ENCODE measurements at regions not wholly inside any gene's neighbourhood (a gene's known extent, or its start where the extent isn't known, plus 50 kb on each side); places are given as distances from the start of the nearest gene placed in this dataset.

- H2AFZ ChIP-seq, result no peak overlapping the region
- no peak overlapping the region for H3K4me3 Mint-ChIP-seq
- no peaks in the 10 kb centered on the region for H3K36me3 Mint-ChIP-seq (ENCODE audit: low read depth)
- DNase-seq (ENCODE audit: low spot score), result no peak
- peaks cover 4% of the 10 kb centered on the region for H3K27me3 Mint-ChIP-seq (ENCODE audit: insufficient read depth, low read depth, poor library complexity)
- no peak for TF ChIP-seq ZNF331 (CRISPR knock-in tag; IDR thresholded peaks at IDR 0.05; ENCODE audit: low read depth)
- no peak for TF ChIP-seq POLR2AphosphoS5 (IDR thresholded peaks at IDR 0.05; ENCODE audit: low read depth)
- TF ChIP-seq NANOG (IDR thresholded peaks at IDR 0.05; ENCODE audit: borderline replicate concordance), result no peak
- TF ChIP-seq REST (IDR thresholded peaks at IDR 0.05; ENCODE audit: unreplicated experiment), result no peak
- TF ChIP-seq CREB1 (CRISPR knock-in tag; IDR thresholded peaks at IDR 0.05; ENCODE audit: low read depth), result no peak
- no peak for TF ChIP-seq JUNB (IDR thresholded peaks at IDR 0.05; ENCODE audit: unreplicated experiment)
- TF ChIP-seq, protein P1, sequence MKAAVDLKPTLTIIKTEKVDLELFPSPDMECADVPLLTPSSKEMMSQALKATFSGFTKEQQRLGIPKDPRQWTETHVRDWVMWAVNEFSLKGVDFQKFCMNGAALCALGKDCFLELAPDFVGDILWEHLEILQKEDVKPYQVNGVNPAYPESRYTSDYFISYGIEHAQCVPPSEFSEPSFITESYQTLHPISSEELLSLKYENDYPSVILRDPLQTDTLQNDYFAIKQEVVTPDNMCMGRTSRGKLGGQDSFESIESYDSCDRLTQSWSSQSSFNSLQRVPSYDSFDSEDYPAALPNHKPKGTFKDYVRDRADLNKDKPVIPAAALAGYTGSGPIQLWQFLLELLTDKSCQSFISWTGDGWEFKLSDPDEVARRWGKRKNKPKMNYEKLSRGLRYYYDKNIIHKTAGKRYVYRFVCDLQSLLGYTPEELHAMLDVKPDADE (IDR thresholded peaks at IDR 0.05), result no peak
- TF ChIP-seq ZNF462 (CRISPR knock-in tag; IDR thresholded peaks at IDR 0.05), result no peak
- no peak for TF ChIP-seq EZH2 (IDR thresholded peaks at IDR 0.05; ENCODE audit: low read depth, unreplicated experiment)
- no peak for TF ChIP-seq EZH2phosphoT487 (IDR thresholded peaks at IDR 0.05; ENCODE audit: unreplicated experiment)
- TF ChIP-seq ZNF114 (CRISPR knock-in tag; IDR thresholded peaks at IDR 0.05), result no peak
- TF ChIP-seq STAT1 (IDR thresholded peaks at IDR 0.05; ENCODE audit: unreplicated experiment), result no peak
- no peak for TF ChIP-seq CTCF (conservative IDR thresholded peaks at IDR 0.05; ENCODE audit: low read depth in 2 of 2)
- H3K27ac ChIP-seq (ENCODE audit: low read depth), result no peak overlapping the region
- no peaks in the 10 kb centered on the region for H3K27me3 ChIP-seq (ENCODE audit: insufficient read depth)
- no peak overlapping the region for H3K4me2 ChIP-seq
- H3K4me1 ChIP-seq (ENCODE audit: insufficient read depth), result no peaks in the 10 kb centered on the region
- 0 out of 2 replicates have a peak, but pooled peaks cover 3% of the 10 kb centered on the region for H3K9me2 ChIP-seq (ENCODE audit: insufficient read depth)
- no peaks in the 10 kb centered on the region for H3K4me1 Mint-ChIP-seq
- no peak overlapping the region for H3K4me3 ChIP-seq
- H3F3A ChIP-seq (replicated peaks; ENCODE audit: low read depth), result no peaks in the 10 kb centered on the region
- H3K27ac Mint-ChIP-seq, result no peak overlapping the region
- H3K9me3 Mint-ChIP-seq, result no peaks in the 10 kb centered on the region; the same call in 1 of the 3 replicates
- H3K36me3 ChIP-seq (ENCODE audit: insufficient read depth), result no peaks in the 10 kb centered on the region
- H4K20me1 ChIP-seq (replicated peaks; ENCODE audit: insufficient read depth), result no peaks in the 10 kb centered on the region
- ATAC-seq, result no peak
- H3K79me2 ChIP-seq (replicated peaks; ENCODE audit: insufficient read depth), result no peaks in the 10 kb centered on the region
Observed at GRCh38 chr14:43669355-43669754, 837.7 kb downstream of the FSCB start.

All from GM23338 (cell line).